H9 (cell line): ENCODE measurements at regions not wholly inside any gene's neighbourhood (a gene's known extent, or its start where the extent isn't known, plus 50 kb on each side); places are given as distances from the start of the nearest gene placed in this dataset.

Experiments used
- DNase-seq: peaks from one replicate; pipeline ENCODE4 v3.0.0-alpha.2; 2017
- H2AFZ ChIP-seq: one replicate; pipeline ENCODE4 v1.6.1; 2013; ENCODE audit warnings: mild to moderate bottlenecking, low read length, control low read depth, moderate library complexity
- H2AK5ac ChIP-seq: 2 replicates; pipeline ENCODE4 v1.6.1; 2013; ENCODE audit warnings: low read length, control low read depth, mixed read lengths; ENCODE audit not compliant: insufficient read length
- H2BK120ac ChIP-seq: one replicate; pipeline ENCODE4 v1.6.1; 2013; ENCODE audit warnings: low read depth, mild to moderate bottlenecking, low read length, control low read depth, inconsistent platforms; ENCODE audit not compliant: poor library complexity, severe bottlenecking
- H2BK12ac ChIP-seq: 2 replicates; pipeline ENCODE4 v1.6.1; 2013; ENCODE audit warnings: low read length, control low read depth, mixed read lengths, low read depth; ENCODE audit not compliant: insufficient read length
- H2BK15ac ChIP-seq: 2 replicates; pipeline ENCODE4 v1.6.1; 2013; ENCODE audit warnings: low read depth, low read length, control low read depth
- H2BK20ac ChIP-seq: one replicate; pipeline ENCODE4 v1.6.1; 2013; ENCODE audit warnings: low read depth, mild to moderate bottlenecking, low read length, control low read depth, inconsistent platforms; ENCODE audit not compliant: poor library complexity, severe bottlenecking
- H2BK5ac ChIP-seq: 2 replicates; pipeline ENCODE4 v1.6.1; 2013; ENCODE audit warnings: low read length, control low read depth, mixed read lengths; ENCODE audit not compliant: insufficient read length
- H3K14ac ChIP-seq: 2 replicates; pipeline ENCODE4 v1.6.1; 2013; ENCODE audit warnings: low read length, control low read depth; ENCODE audit not compliant: insufficient read depth
- H3K18ac ChIP-seq: 2 replicates; pipeline ENCODE4 v1.6.1; 2013; ENCODE audit warnings: low read depth, mild to moderate bottlenecking, mixed read lengths, low read length, control low read depth; ENCODE audit not compliant: insufficient read length
- H3K23ac ChIP-seq: 2 replicates; pipeline ENCODE4 v1.6.1; 2013; ENCODE audit warnings: low read length, control low read depth, mixed read lengths, low read depth; ENCODE audit not compliant: insufficient read length
- H3K23me2 ChIP-seq: 2 replicates; pipeline ENCODE4 v1.6.1; 2013; ENCODE audit warnings: low read depth, mild to moderate bottlenecking, mixed read lengths, low read length, control low read depth; ENCODE audit not compliant: insufficient read length, poor library complexity, severe bottlenecking
- H3K27ac ChIP-seq: 2 replicates; pipeline ENCODE4 v1.5.1; 2013; ENCODE audit warnings: low read length, control low read depth, mixed read lengths, low read depth; ENCODE audit not compliant: insufficient read length
- H3K27me3 ChIP-seq: 2 replicates; pipeline ENCODE4 v1.6.1; 2013; ENCODE audit warnings: low read length, control low read depth, inconsistent platforms; ENCODE audit not compliant: insufficient read depth
- H3K4ac ChIP-seq: 2 replicates; pipeline ENCODE4 v1.6.1; 2013; ENCODE audit warnings: low read depth, mild to moderate bottlenecking, control low read depth, inconsistent platforms, low read length, moderate library complexity
- H3K4me1 ChIP-seq: 2 replicates; pipeline ENCODE4 v1.6.1; 2013; ENCODE audit warnings: low read length, control low read depth, inconsistent platforms; ENCODE audit not compliant: insufficient read depth
- H3K4me2 ChIP-seq: 2 replicates; pipeline ENCODE4 v1.6.1; 2013; ENCODE audit warnings: low read length, control low read depth, mixed read lengths; ENCODE audit not compliant: insufficient read length, insufficient read depth
- H3K56ac ChIP-seq: 2 replicates; pipeline ENCODE4 v1.6.1; 2013; ENCODE audit warnings: low read depth, mild to moderate bottlenecking, mixed read lengths, low read length, control low read depth; ENCODE audit not compliant: insufficient read length
- H3K79me1 ChIP-seq: 2 replicates; pipeline ENCODE4 v1.6.1; 2013; ENCODE audit warnings: low read depth, mild to moderate bottlenecking, moderate library complexity, low read length, control low read depth, inconsistent platforms; ENCODE audit not compliant: insufficient read depth, poor library complexity, severe bottlenecking
- H3K79me2 ChIP-seq: 2 replicates; pipeline ENCODE4 v1.6.1; 2013; ENCODE audit warnings: low read length, control low read depth, inconsistent platforms; ENCODE audit not compliant: insufficient read depth
- H3K9ac ChIP-seq: 2 replicates; pipeline ENCODE4 v1.6.1; 2013; ENCODE audit warnings: low read length, control low read depth, mixed read lengths; ENCODE audit not compliant: insufficient read length; ENCODE audit errors: extremely low read depth
- H3K9me3 ChIP-seq: one replicate; pipeline ENCODE4 v1.6.1; 2013; ENCODE audit warnings: low read depth, low read length, inconsistent platforms; ENCODE audit not compliant: control insufficient read depth
- H3T11ph ChIP-seq: one replicate; pipeline ENCODE4 v1.6.1; 2013; ENCODE audit warnings: mild to moderate bottlenecking, low read length, control low read depth, inconsistent platforms
- H4K20me1 ChIP-seq: one replicate; pipeline ENCODE4 v1.6.1; 2013; ENCODE audit not compliant: control insufficient read depth, insufficient read length, insufficient read depth
- H4K5ac ChIP-seq: 2 replicates; pipeline ENCODE4 v1.6.1; 2013; ENCODE audit warnings: low read depth, mild to moderate bottlenecking, mixed read lengths, low read length, control low read depth; ENCODE audit not compliant: insufficient read length
- H4K8ac ChIP-seq: replicated peaks from 2 replicates; pipeline ENCODE4 v1.6.1; 2013; ENCODE audit warnings: low read length, control low read depth, mixed read lengths, low read depth; ENCODE audit not compliant: insufficient read length
- H4K91ac ChIP-seq: 2 replicates; pipeline ENCODE4 v1.6.1; 2013; ENCODE audit warnings: low read depth, mild to moderate bottlenecking, moderate library complexity, mixed read lengths, low read length, control low read depth; ENCODE audit not compliant: insufficient read length
- H3K27ac Mint-ChIP-seq, 3 experiments: 2 replicates in 2 of 3; 3 replicates in 1 of 3; pipeline ENCODE4 v1.8.0; 2020 to 2021; ENCODE audit warnings: mixed read lengths in 3 of 3, mild to moderate bottlenecking in 1 of 3, moderate library complexity in 1 of 3
- H3K27me3 Mint-ChIP-seq: 2 replicates; pipeline ENCODE4 v1.8.0; 2021; ENCODE audit warnings: low read depth, mild to moderate bottlenecking, moderate library complexity, mixed read lengths
- H3K36me3 Mint-ChIP-seq, 3 experiments: 2 replicates in 2 of 3; 3 replicates in 1 of 3; pipeline ENCODE4 v1.8.0; 2020 to 2021; ENCODE audit warnings: low read depth in 3 of 3, mixed read lengths in 3 of 3; ENCODE audit not compliant: insufficient read depth in 1 of 3
- H3K4me1 Mint-ChIP-seq, 2 experiments: 2 replicates each; pipeline ENCODE4 v1.8.0; 2020; ENCODE audit warnings: mixed read lengths in 2 of 2
- H3K4me3 Mint-ChIP-seq, 2 experiments: 2 replicates in 1 of 2; 3 replicates in 1 of 2; pipeline ENCODE4 v1.8.0; 2020 to 2021; ENCODE audit warnings: mild to moderate bottlenecking in 2 of 2, mixed read lengths in 2 of 2, moderate library complexity in 1 of 2
- H3K9me3 Mint-ChIP-seq, 2 experiments: 2 replicates in 1 of 2; 3 replicates in 1 of 2; pipeline ENCODE4 v1.8.0; 2020; ENCODE audit warnings: mild to moderate bottlenecking in 2 of 2, mixed read lengths in 2 of 2, moderate library complexity in 1 of 2
- CTCF ChIP-seq: fragments of 200-600 bp; sonication (generic); conservative IDR thresholded peaks from 3 replicates; pipeline ENCODE4 v1.8.0; 2021; ENCODE audit warnings: antibody characterized with exemption, mild to moderate bottlenecking

- Histone ChIP-seq H3K9me3 (no peaks in the 10 kb centered on the region), H2BK20ac (no peak overlapping the region), H3K56ac (no peak overlapping the region), H3K14ac (no peak overlapping the region), H4K8ac (no peak overlapping the region), H3K27ac (no peak overlapping the region), H3K79me2 (no peaks in the 10 kb centered on the region), H2BK15ac (no peak overlapping the region), H2BK12ac (no peak overlapping the region), H4K5ac (no peak overlapping the region), H3K23me2 (no peaks in the 10 kb centered on the region), H3K79me1 (no peaks in the 10 kb centered on the region), H4K20me1 (no peaks in the 10 kb centered on the region), H2AFZ (no peak overlapping the region), H3T11ph (no peak overlapping the region), H3K27me3 (no peaks in the 10 kb centered on the region), H3K4me1 (no peaks in the 10 kb centered on the region; the same call in 1 of the 2 replicates), H4K91ac (no peak overlapping the region), H3K4me2 (no peak overlapping the region), H3K4ac (no peak overlapping the region), H3K23ac (no peak overlapping the region), H3K9ac (no peak overlapping the region), H2BK5ac (no peak overlapping the region), H3K18ac (no peak overlapping the region), H2AK5ac (no peak overlapping the region), H2BK120ac (no peak overlapping the region)
- Mint-ChIP-seq H3K4me1 (no peaks in the 10 kb centered on the region), H3K27me3 (no peaks in the 10 kb centered on the region; the same call in 1 of the 2 replicates), H3K4me3 (no peak overlapping the region), H3K36me3 (no peaks in the 10 kb centered on the region), H3K9me3 (no peaks in the 10 kb centered on the region), H3K27ac (no peak overlapping the region)
- no peak for TF ChIP-seq CTCF
- DNase-seq = no peak
Observed at GRCh38 chr4:154942176-154942575, 161.1 kb downstream of the RBM46 start.
